ENCODE measurements at regions not wholly inside any gene's neighbourhood (a gene's known extent, or its start where the extent isn't known, plus 50 kb on each side); places are given as distances from the start of the nearest gene placed in this dataset.

DNA sequence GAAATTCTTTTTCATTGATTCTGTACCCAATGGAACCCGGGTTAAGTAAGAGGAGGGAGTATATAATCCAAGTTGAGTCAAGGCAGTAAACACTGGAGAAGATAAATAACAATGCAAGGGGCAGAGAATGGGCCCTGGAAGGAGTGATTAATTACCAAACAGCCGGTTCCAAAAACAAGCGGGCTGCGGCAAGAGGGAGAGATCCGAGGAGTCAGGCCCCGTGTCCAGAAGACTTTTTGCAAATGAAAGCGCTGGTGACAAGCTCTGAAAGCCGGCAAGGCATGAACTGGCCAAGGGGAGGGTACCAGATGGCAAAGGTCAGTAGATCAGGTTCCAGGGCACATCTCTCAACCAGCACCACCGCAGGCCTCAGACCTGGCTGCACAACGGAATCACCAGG, 294.9 kb downstream of the BCOR start:
- TF ChIP-seq, protein P1, sequence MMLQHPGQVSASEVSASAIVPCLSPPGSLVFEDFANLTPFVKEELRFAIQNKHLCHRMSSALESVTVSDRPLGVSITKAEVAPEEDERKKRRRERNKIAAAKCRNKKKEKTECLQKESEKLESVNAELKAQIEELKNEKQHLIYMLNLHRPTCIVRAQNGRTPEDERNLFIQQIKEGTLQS (IDR thresholded peaks at IDR 0.05): no peak
- TF ChIP-seq FOXA1 (IDR thresholded peaks at IDR 0.05) (no peak), GABPA (IDR thresholded peaks at IDR 0.05 in 1 of 2, conservative IDR thresholded peaks at IDR 0.05 in 1 of 2) (no peak), NR2F2 (IDR thresholded peaks at IDR 0.05) (no peak), FOXA2 (IDR thresholded peaks at IDR 0.05) (no peak), JUND (IDR thresholded peaks at IDR 0.05) (no peak), SP1 (IDR thresholded peaks at IDR 0.05) (no peak), RXRA (IDR thresholded peaks at IDR 0.05) (no peak), EGR1 (IDR thresholded peaks at IDR 0.05; ENCODE audit: low read depth in 2 of 2) (no peak)
- TF ChIP-seq, protein P2, sequence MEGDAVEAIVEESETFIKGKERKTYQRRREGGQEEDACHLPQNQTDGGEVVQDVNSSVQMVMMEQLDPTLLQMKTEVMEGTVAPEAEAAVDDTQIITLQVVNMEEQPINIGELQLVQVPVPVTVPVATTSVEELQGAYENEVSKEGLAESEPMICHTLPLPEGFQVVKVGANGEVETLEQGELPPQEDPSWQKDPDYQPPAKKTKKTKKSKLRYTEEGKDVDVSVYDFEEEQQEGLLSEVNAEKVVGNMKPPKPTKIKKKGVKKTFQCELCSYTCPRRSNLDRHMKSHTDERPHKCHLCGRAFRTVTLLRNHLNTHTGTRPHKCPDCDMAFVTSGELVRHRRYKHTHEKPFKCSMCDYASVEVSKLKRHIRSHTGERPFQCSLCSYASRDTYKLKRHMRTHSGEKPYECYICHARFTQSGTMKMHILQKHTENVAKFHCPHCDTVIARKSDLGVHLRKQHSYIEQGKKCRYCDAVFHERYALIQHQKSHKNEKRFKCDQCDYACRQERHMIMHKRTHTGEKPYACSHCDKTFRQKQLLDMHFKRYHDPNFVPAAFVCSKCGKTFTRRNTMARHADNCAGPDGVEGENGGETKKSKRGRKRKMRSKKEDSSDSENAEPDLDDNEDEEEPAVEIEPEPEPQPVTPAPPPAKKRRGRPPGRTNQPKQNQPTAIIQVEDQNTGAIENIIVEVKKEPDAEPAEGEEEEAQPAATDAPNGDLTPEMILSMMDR (IDR thresholded peaks at IDR 0.05; ENCODE audit: low read depth, low read length, missing input control): no peak
- TF ChIP-seq, protein P3, sequence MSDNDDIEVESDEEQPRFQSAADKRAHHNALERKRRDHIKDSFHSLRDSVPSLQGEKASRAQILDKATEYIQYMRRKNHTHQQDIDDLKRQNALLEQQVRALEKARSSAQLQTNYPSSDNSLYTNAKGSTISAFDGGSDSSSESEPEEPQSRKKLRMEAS (IDR thresholded peaks at IDR 0.05): no peak
- TF ChIP-seq, protein P4, sequence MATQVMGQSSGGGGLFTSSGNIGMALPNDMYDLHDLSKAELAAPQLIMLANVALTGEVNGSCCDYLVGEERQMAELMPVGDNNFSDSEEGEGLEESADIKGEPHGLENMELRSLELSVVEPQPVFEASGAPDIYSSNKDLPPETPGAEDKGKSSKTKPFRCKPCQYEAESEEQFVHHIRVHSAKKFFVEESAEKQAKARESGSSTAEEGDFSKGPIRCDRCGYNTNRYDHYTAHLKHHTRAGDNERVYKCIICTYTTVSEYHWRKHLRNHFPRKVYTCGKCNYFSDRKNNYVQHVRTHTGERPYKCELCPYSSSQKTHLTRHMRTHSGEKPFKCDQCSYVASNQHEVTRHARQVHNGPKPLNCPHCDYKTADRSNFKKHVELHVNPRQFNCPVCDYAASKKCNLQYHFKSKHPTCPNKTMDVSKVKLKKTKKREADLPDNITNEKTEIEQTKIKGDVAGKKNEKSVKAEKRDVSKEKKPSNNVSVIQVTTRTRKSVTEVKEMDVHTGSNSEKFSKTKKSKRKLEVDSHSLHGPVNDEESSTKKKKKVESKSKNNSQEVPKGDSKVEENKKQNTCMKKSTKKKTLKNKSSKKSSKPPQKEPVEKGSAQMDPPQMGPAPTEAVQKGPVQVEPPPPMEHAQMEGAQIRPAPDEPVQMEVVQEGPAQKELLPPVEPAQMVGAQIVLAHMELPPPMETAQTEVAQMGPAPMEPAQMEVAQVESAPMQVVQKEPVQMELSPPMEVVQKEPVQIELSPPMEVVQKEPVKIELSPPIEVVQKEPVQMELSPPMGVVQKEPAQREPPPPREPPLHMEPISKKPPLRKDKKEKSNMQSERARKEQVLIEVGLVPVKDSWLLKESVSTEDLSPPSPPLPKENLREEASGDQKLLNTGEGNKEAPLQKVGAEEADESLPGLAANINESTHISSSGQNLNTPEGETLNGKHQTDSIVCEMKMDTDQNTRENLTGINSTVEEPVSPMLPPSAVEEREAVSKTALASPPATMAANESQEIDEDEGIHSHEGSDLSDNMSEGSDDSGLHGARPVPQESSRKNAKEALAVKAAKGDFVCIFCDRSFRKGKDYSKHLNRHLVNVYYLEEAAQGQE (IDR thresholded peaks at IDR 0.05): no peak
- H3K9me3 ChIP-seq (ENCODE audit: control insufficient read depth in 4 of 4, low read length in 3 of 4): no peaks in the 10 kb centered on the region
- no peaks in the 10 kb centered on the region for H3K36me3 ChIP-seq (ENCODE audit: control insufficient read depth in 4 of 4, insufficient read depth in 3 of 4, low read depth in 1 of 4, low read length in 3 of 4)
- H3K27me3 ChIP-seq (ENCODE audit: control insufficient read depth in 4 of 4, insufficient read depth in 4 of 4, low read length in 3 of 4): no peaks in the 10 kb centered on the region
- WGBS: 86% methylated on average over 10 of the region's 10 CpGs
- H3K4me1 ChIP-seq (ENCODE audit: control insufficient read depth in 4 of 4, insufficient read depth in 4 of 4, low read length in 3 of 4): no peaks in the 10 kb centered on the region
- no peak overlapping the region for H3K27ac ChIP-seq (ENCODE audit: low read depth in 1 of 2, low read length in 2 of 2)
- no peak overlapping the region for H3K4me3 ChIP-seq (ENCODE audit: low read depth in 1 of 3, low read length in 3 of 3)
- no peak overlapping the region for H3K9ac ChIP-seq (ENCODE audit: low read depth in 1 of 2, low read length in 2 of 2)
- no peak for DNase-seq (ENCODE audit: low spot score)

DNA sequence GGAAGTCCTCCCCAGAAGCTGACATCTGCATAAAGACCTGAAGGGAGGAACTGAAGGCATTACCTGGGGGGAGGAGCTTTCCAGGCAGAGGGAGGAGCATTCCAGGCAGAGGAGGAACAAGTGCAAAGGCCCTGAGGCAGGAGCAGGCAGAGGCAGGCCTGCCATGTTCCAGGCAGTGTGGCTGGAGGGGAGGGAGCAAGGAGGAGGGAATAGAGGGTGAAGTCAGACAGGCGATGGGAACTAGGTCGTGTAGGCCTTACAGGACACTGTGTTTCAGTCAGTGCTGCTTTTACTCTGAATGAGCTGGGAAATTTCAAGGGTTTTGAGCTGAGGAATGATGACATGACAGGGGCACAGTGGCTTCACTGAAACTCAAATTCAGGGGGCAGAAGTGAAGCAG, 292.7 kb downstream of the BCOR start:
- no peak for DNase-seq (ENCODE audit: low spot score)
- Histone ChIP-seq H3K27me3 (ENCODE audit: control insufficient read depth in 4 of 4, insufficient read depth in 4 of 4, low read length in 3 of 4) (no peaks in the 10 kb centered on the region), H3K27ac (ENCODE audit: low read depth in 1 of 2, low read length in 2 of 2) (no peak overlapping the region), H3K36me3 (ENCODE audit: control insufficient read depth in 4 of 4, insufficient read depth in 3 of 4, low read depth in 1 of 4, low read length in 3 of 4) (no peaks in the 10 kb centered on the region), H3K4me3 (ENCODE audit: low read depth in 1 of 3, low read length in 3 of 3) (no peak overlapping the region), H3K4me1 (ENCODE audit: control insufficient read depth in 4 of 4, insufficient read depth in 4 of 4, low read length in 3 of 4) (no peaks in the 10 kb centered on the region), H3K9me3 (ENCODE audit: control insufficient read depth in 4 of 4, low read length in 3 of 4) (no peaks in the 10 kb centered on the region), H3K9ac (ENCODE audit: low read depth in 1 of 2, low read length in 2 of 2) (no peak overlapping the region)
- 92% methylated on average over 2 of the region's 2 CpGs for WGBS
- TF ChIP-seq EGR1 (IDR thresholded peaks at IDR 0.05; ENCODE audit: low read depth in 2 of 2) (no peak), SP1 (IDR thresholded peaks at IDR 0.05) (no peak), FOXA2 (IDR thresholded peaks at IDR 0.05) (no peak), TAF1 (conservative IDR thresholded peaks at IDR 0.05) (no peak), FOXA1 (IDR thresholded peaks at IDR 0.05) (no peak), GABPA (IDR thresholded peaks at IDR 0.05 in 1 of 2, conservative IDR thresholded peaks at IDR 0.05 in 1 of 2) (no peak), RAD21 (IDR thresholded peaks at IDR 0.05) (no peak), NR2F2 (IDR thresholded peaks at IDR 0.05) (no peak), YY1 (IDR thresholded peaks at IDR 0.05) (no peak), RXRA (IDR thresholded peaks at IDR 0.05) (no peak), JUND (IDR thresholded peaks at IDR 0.05) (no peak)
- TF ChIP-seq, protein P1 (IDR thresholded peaks at IDR 0.05): no peak
- TF ChIP-seq, protein P3 (IDR thresholded peaks at IDR 0.05): no peak
- TF ChIP-seq, protein P2 (IDR thresholded peaks at IDR 0.05; ENCODE audit: low read depth, low read length, missing input control): no peak
- TF ChIP-seq, protein P5, sequence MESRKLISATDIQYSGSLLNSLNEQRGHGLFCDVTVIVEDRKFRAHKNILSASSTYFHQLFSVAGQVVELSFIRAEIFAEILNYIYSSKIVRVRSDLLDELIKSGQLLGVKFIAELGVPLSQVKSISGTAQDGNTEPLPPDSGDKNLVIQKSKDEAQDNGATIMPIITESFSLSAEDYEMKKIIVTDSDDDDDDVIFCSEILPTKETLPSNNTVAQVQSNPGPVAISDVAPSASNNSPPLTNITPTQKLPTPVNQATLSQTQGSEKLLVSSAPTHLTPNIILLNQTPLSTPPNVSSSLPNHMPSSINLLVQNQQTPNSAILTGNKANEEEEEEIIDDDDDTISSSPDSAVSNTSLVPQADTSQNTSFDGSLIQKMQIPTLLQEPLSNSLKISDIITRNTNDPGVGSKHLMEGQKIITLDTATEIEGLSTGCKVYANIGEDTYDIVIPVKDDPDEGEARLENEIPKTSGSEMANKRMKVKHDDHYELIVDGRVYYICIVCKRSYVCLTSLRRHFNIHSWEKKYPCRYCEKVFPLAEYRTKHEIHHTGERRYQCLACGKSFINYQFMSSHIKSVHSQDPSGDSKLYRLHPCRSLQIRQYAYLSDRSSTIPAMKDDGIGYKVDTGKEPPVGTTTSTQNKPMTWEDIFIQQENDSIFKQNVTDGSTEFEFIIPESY (IDR thresholded peaks at IDR 0.05): no peak
- TF ChIP-seq, protein P4 (IDR thresholded peaks at IDR 0.05): no peak
